AG04449 (cell line): ENCODE measurements at regions not wholly inside any gene's neighbourhood (a gene's known extent, or its start where the extent isn't known, plus 50 kb on each side); places are given as distances from the start of the nearest gene placed in this dataset.

ENCODE experiments used
- CTCF ChIA-PET: fragments of 350-600 bp; formaldehyde crosslinking; extraction: SDS; loops from one replicate; lab custom pipeline; 2021; ENCODE audit warnings: antibody characterized with exemption; lab: Yijun Ruan, JAX
- POLR2A ChIA-PET: fragments of 400-600, 350-600 bp; formaldehyde crosslinking; extraction: SDS; loops from one replicate; lab custom pipeline; 2020; ENCODE audit warnings: antibody characterized with exemption, inconsistent platforms; lab: Yijun Ruan, JAX
- DNase-seq: peaks from one replicate; pipeline ENCODE4 v3.0.0-alpha.2; 2010; ENCODE audit warnings: low read depth, low spot score
- H3K4me3 ChIP-seq: 2 replicates; pipeline ENCODE4 v1.5.1; 2011; ENCODE audit warnings: low read depth, mild to moderate bottlenecking, control low read depth, low read length
- CTCF ChIP-seq: IDR thresholded peaks from one replicate; pipeline ENCODE4 v1.5.1; 2011; ENCODE audit warnings: mild to moderate bottlenecking, moderate library complexity, low read length, control low read depth, inconsistent platforms; ENCODE audit not compliant: insufficient read depth; ENCODE audit errors: missing control alignments

DNA sequence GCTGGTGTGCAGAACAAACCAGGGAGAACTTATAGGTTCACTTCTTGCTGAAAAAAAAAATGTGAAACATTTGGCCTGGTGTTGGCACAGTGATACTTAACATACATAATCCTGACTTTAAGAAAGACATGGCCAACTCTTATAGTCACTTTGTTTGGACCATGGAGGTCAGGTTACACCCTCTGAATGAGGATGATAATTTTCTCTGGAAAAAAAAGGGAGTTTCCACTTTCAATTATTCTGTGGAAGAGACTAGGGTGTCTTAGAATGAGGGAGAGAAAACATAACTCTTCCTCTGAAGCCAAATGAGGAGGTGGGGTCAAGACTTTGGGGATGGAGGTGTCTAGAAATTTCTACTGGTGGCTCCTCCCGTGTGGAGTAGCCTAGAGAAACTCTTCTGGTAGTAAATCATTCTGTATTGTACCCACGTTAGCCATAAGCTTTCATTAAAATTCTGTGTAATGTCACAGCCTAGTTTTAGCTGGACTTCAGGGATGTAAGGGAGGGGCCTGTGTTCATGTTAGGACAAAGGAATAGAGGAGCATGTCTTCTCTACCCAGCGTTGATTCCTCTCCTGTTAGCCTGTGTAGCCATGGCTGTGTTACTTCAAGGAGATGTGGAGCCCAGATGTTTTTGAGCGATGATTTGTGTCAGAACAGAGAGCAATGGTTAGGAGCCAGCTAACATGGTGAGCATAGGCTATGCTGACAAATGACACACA is 328.3 kb downstream of the GPAT3 start:
- H3K4me3 ChIP-seq = no peak overlapping the region
- DNase-seq = no peak
- POLR2A ChIA-PET = no interaction called here
- TF ChIP-seq CTCF = no peak
- CTCF ChIA-PET = no interaction called here

DNA sequence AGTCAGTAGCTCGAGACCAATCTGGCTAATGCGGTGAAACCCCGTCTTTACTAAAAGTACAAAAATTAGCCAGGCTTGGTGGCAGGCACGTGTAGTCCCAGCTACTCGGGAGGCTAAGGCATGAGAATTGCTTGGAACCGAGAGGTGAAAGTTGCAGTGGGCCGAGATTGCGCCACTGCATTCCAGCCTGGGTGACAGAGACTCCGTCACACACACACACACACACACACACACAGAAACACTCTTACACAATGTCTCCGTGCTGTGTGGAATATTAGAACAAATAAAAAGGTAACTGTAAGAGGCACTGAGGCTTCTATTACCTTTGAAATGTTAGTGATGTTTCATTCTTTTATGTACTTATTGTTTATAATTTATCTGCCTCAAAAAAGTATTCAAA is 326.6 kb downstream of the GPAT3 start:
- POLR2A ChIA-PET = no interaction called here
- no peak for DNase-seq
- no peak for TF ChIP-seq CTCF
- CTCF ChIA-PET = no interaction called here
- no peak overlapping the region for H3K4me3 ChIP-seq

DNA sequence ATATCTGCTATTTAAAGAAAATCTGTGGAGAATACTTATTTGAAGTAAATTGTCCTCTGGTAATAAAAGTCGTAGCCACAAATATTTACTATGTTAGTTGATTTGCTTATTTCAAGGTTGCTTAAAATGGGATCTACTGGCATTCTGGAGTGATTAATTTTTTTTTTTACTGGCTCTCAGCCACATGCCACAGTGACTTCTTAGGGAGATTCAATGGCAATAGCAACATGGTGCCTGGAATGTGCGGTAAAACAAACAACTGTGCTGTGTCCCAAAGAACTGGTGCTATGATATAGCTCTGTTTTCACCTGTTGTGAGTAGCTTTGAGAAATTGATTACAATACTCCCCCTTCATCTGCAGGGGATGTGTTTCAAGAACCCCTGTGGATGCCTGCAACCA is 324.3 kb downstream of the GPAT3 start:
- CTCF ChIA-PET = no interaction called here
- TF ChIP-seq CTCF = no peak
- POLR2A ChIA-PET = no interaction called here
- no peak for DNase-seq
- H3K4me3 ChIP-seq = no peak overlapping the region

- no peak overlapping the region for H3K4me3 ChIP-seq
- ChIA-PET POLR2A (no interaction called here), CTCF (interaction anchor here (1.2 kb wide), 1 partner anchor 10 kb away, joined by 3 read pairs; no protein-coding TSS in a partner anchor)
- no peak for DNase-seq
- TF ChIP-seq CTCF = no peak
These were observed 322.2 kb downstream of the GPAT3 start for GRCh38 chr4:83858131-83858530.

GRCh38 chr4:83855044-83855443 is 319.1 kb downstream of the GPAT3 start:
- CTCF ChIA-PET = no interaction called here
- DNase-seq = peak; percentile 90
- H3K4me3 ChIP-seq = no peak overlapping the region
- no peak for TF ChIP-seq CTCF
- POLR2A ChIA-PET = no interaction called here

DNA sequence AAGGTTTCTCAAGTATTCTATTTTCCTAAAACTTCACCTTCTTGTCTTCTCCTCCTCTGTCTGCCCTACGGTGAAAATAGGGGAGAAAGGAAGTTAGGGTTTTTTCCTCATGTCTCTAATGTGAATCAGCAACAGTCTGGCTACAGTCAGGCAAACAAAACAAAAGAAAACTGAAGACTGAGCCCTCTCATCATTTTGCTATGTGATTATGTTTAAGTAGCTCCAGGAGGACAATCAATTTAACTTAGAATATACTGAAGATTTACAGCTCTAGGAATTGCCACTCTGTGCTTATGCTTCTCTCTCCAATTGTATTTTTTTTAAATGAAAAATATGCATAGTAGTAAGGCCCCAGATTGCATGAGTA is 316.2 kb downstream of the GPAT3 start:
- peak; percentile 36 for DNase-seq
- CTCF ChIA-PET = interaction anchor here (0.7 to 1.3 kb wide), 2 partner anchors 21 to 360 kb away, joined by 3 read pairs; no protein-coding TSS in a partner anchor
- no peak for TF ChIP-seq CTCF
- no peak overlapping the region for H3K4me3 ChIP-seq
- POLR2A ChIA-PET = interaction anchor here (0.8 kb wide), 1 partner anchor 315 kb away, joined by 4 read pairs; no protein-coding TSS in a partner anchor
